Muscle of arm (tissue), 1 donor: ENCODE measurements at regions not wholly inside any gene's neighbourhood (a gene's known extent, or its start where the extent isn't known, plus 50 kb on each side); places are given as distances from the start of the nearest gene placed in this dataset.
"Not testable (repeated sequence)": the region's sequence is repeated elsewhere in the genome, so short reads cannot be mapped to it uniquely, and the experiment has no call there.

Experiments used
- DNase-seq: peaks from one replicate; pipeline ENCODE4 v3.0.0-alpha.2; 2013

GRCh38 chrX:110965409-110966090 is 130.4 kb upstream of the PAK3 start:
- no peak for DNase-seq

- DNase-seq, result no peak
These were observed 131.2 kb upstream of the PAK3 start for GRCh38 chrX:110964786-110965185.

- DNase-seq, result no peak
These were observed 133.5 kb upstream of the PAK3 start for GRCh38 chrX:110962451-110962850.

GRCh38 chrX:110955706-110956105 is 140.3 kb upstream of the PAK3 start:
- no peak for DNase-seq

- no peak for DNase-seq
These were observed 141.4 kb upstream of the PAK3 start for GRCh38 chrX:110954428-110955100.

- DNase-seq, result no peak
These were observed 144.3 kb upstream of the PAK3 start for GRCh38 chrX:110951472-110952269.

- DNase-seq, result no peak
These were observed 149.4 kb upstream of the CHRDL1 start for GRCh38 chrX:110944751-110945675.

GRCh38 chrX:110944311-110944750 is 148.7 kb upstream of the CHRDL1 start:
- DNase-seq, result no peak

GRCh38 chrX:110941906-110942305 is 146.3 kb upstream of the CHRDL1 start:
- DNase-seq, result no peak

GRCh38 chrX:110938977-110939732 is 143.5 kb upstream of the CHRDL1 start:
- DNase-seq, result no peak

- DNase-seq, result no peak
These were observed 129.3 kb upstream of the CHRDL1 start for GRCh38 chrX:110924871-110925270.

- DNase-seq, result no peak
These were observed 125.4 kb upstream of the CHRDL1 start for GRCh38 chrX:110920991-110921390.

GRCh38 chrX:110915570-110915969 is 120.0 kb upstream of the CHRDL1 start:
- DNase-seq, result no peak

- DNase-seq, result peak; percentile 34
These were observed 119.5 kb upstream of the CHRDL1 start for GRCh38 chrX:110915111-110915510.

GRCh38 chrX:110914281-110914680 is 118.7 kb upstream of the CHRDL1 start:
- no peak for DNase-seq

GRCh38 chrX:110904747-110905146 is 109.1 kb upstream of the CHRDL1 start:
- DNase-seq, result not testable (repeated sequence)

GRCh38 chrX:110881971-110882370 is 86.4 kb upstream of the CHRDL1 start:
- no peak for DNase-seq

- no peak for DNase-seq
These were observed 81.7 kb upstream of the CHRDL1 start for GRCh38 chrX:110877326-110877725.

- DNase-seq, result no peak
These were observed 76.2 kb upstream of the CHRDL1 start for GRCh38 chrX:110871839-110872238.

- no peak for DNase-seq
These were observed 70.8 kb upstream of the CHRDL1 start for GRCh38 chrX:110866421-110866820.

GRCh38 chrX:110863883-110864282 is 68.3 kb upstream of the CHRDL1 start:
- DNase-seq, result no peak
